ENCODE measurements at regions not wholly inside any gene's neighbourhood (a gene's known extent, or its start where the extent isn't known, plus 50 kb on each side); places are given as distances from the start of the nearest gene placed in this dataset.

DNA sequence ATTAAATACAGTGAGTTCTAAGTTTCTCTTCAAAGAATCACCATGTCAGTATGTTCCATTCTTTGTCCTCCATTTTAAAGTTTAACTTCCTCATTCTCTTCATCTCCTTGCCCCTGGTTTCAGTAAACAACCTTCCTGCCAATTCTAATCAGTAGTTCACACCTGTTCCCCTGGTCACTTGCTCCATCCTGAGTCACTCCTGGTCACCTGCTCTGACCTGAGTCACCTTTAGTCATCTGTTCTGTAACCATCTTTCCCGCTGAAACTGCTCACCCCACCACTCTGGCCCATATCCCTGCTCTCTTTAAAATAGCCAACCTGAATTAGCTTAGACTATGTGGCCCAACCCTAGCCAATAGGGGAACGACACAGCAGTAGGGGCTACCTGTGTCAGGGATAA, 1447.4 kb upstream of the TMEM132C start:
- no peak overlapping the region for H2AK5ac ChIP-seq (ENCODE audit: low read depth, low read length)
- H3K23me2 ChIP-seq (ENCODE audit: low read depth, low read length), result 0 out of 2 replicates have a peak, but pooled peaks cover 2% of the 10 kb centered on the region
- H3K18ac ChIP-seq (ENCODE audit: extremely low read depth, low read length), result no peak overlapping the region
- H2BK120ac ChIP-seq (replicated peaks; ENCODE audit: low read depth, low read length), result no peak overlapping the region
- FAIRE-seq (no peak), DNase-seq (ENCODE audit: low read depth in 1 of 2, low spot score in 2 of 2) (no peak)
- POLR2A ChIA-PET (ENCODE audit: partially characterized antibody), result no interaction called here
- no peaks in the 10 kb centered on the region for H3K79me1 ChIP-seq (ENCODE audit: low read depth, low read length)
- H4K20me1 ChIP-seq (replicated peaks in 1 of 2; ENCODE audit: control insufficient read depth in 1 of 2, insufficient read depth in 2 of 2, low read length in 2 of 2), result peaks cover 0 to 2% of the 10 kb centered on the region in 2 experiments
- no peak overlapping the region for H3K14ac ChIP-seq (ENCODE audit: insufficient read length)
- no peak overlapping the region for H3K9ac ChIP-seq (replicated peaks in 1 of 4; ENCODE audit: extremely low read depth in 1 of 4, low read depth in 3 of 4, low read length in 3 of 4)
- CTCF ChIA-PET (ENCODE audit: partially characterized antibody), result no interaction called here
- H3K27ac ChIP-seq (ENCODE audit: low read depth, low read length), result no peak overlapping the region
- no peak overlapping the region for H2BK5ac ChIP-seq (ENCODE audit: low read depth, low read length)
- H2BK12ac ChIP-seq (ENCODE audit: low read depth, low read length), result no peak overlapping the region
- no peaks in the 10 kb centered on the region for H3K36me3 ChIP-seq (ENCODE audit: control insufficient read depth in 2 of 4, insufficient read depth in 4 of 4, low read length in 3 of 4)
- H4K8ac ChIP-seq (ENCODE audit: extremely low read depth, insufficient read depth, low read length), result no peak overlapping the region
- H4K5ac ChIP-seq (ENCODE audit: insufficient read length, low read depth, low read length), result no peak overlapping the region
- no peak overlapping the region for H4K91ac ChIP-seq (replicated peaks; ENCODE audit: insufficient read length, low read length)
- no peaks in the 10 kb centered on the region for H3K4me1 ChIP-seq (replicated peaks in 1 of 4; ENCODE audit: control insufficient read depth in 3 of 4, insufficient read depth in 4 of 4, low read length in 3 of 4)
- H2BK15ac ChIP-seq (ENCODE audit: low read length), result no peak overlapping the region
- WGBS, 2 experiments (ENCODE audit: extremely low coverage in 1 of 2, insufficient coverage in 1 of 2, insufficient read length in 1 of 2, insufficient replicate concordance in 2 of 2, low coverage in 1 of 2, low lambda C conversion rate in 2 of 2, missing lambda C conversion rate in 1 of 2), result 93% methylated on average over 2 of the region's 2 CpGs; no CpG with 5 or more reads in 1 of the 2 experiments
- H3K56ac ChIP-seq (replicated peaks; ENCODE audit: insufficient read length, low read depth, low read length), result no peak overlapping the region
- H2BK20ac ChIP-seq (ENCODE audit: low read length), result no peak overlapping the region
- H3K4ac ChIP-seq (replicated peaks; ENCODE audit: insufficient read length, low read depth, low read length), result no peak overlapping the region
- no peak overlapping the region for H2AFZ ChIP-seq (ENCODE audit: low read length)
- no peaks in the 10 kb centered on the region for H3K9me3 ChIP-seq (ENCODE audit: insufficient read depth in 2 of 2, low read depth in 1 of 2, low read length in 1 of 2)
- H3K4me3 ChIP-seq (ENCODE audit: extremely low read depth in 1 of 4, insufficient read depth in 2 of 4, low read depth in 3 of 4, low read length in 4 of 4), result no peak overlapping the region
- no peak overlapping the region for H3K4me2 ChIP-seq (ENCODE audit: insufficient read depth in 1 of 2, low read depth in 2 of 2, low read length in 2 of 2)
- H3K23ac ChIP-seq (ENCODE audit: insufficient read length), result no peak overlapping the region
- H3K27me3 ChIP-seq (replicated peaks in 1 of 4; ENCODE audit: control insufficient read depth in 3 of 4, extremely low read depth in 1 of 4, insufficient read depth in 3 of 4, low read length in 3 of 4), result no peaks in the 10 kb centered on the region
- H3K79me2 ChIP-seq (ENCODE audit: control insufficient read depth in 1 of 2, insufficient read depth in 2 of 2, low read length in 2 of 2), result no peaks in the 10 kb centered on the region
- TF ChIP-seq RAD21 (IDR thresholded peaks at IDR 0.05 in 1 of 2, conservative IDR thresholded peaks at IDR 0.05 in 1 of 2; ENCODE audit: low read depth in 2 of 2, low read length in 2 of 2) (no peak), SIN3A (conservative IDR thresholded peaks at IDR 0.05 in 1 of 2, IDR thresholded peaks at IDR 0.05 in 1 of 2; ENCODE audit: low read depth in 1 of 2, low read length in 2 of 2) (no peak), TEAD4 (IDR thresholded peaks at IDR 0.05; ENCODE audit: low read depth, low read length) (no peak), JUND (IDR thresholded peaks at IDR 0.05; ENCODE audit: low read length) (no peak), EP300 (IDR thresholded peaks at IDR 0.05; ENCODE audit: borderline replicate concordance in 1 of 2, low read depth in 2 of 2, low read length in 2 of 2) (no peak), RFX5 (IDR thresholded peaks at IDR 0.05; ENCODE audit: borderline replicate concordance, low read depth, low read length) (no peak), RBBP5 (IDR thresholded peaks at IDR 0.05; ENCODE audit: borderline replicate concordance, low read depth, low read length) (no peak), ZNF274 (IDR thresholded peaks at IDR 0.05; ENCODE audit: borderline replicate concordance, extremely low read depth, low read length) (no peak), SRF (IDR thresholded peaks at IDR 0.05; ENCODE audit: low read depth, low read length) (no peak), YY1 (IDR thresholded peaks at IDR 0.05; ENCODE audit: low read depth, low read length) (no peak), GABPA (IDR thresholded peaks at IDR 0.05; ENCODE audit: borderline replicate concordance, insufficient read depth, low read length) (no peak), KDM1A (IDR thresholded peaks at IDR 0.05; ENCODE audit: borderline replicate concordance, low read length) (no peak), POU5F1 (IDR thresholded peaks at IDR 0.05; ENCODE audit: low read depth, low read length) (no peak), EZH2 (IDR thresholded peaks at IDR 0.05; ENCODE audit: low read depth, low read length, severe bottlenecking) (no peak)
